Duodenal mucosa (tissue), 2 donors: ENCODE measurements at regions not wholly inside any gene's neighbourhood (a gene's known extent, or its start where the extent isn't known, plus 50 kb on each side); places are given as distances from the start of the nearest gene placed in this dataset.

Source experiments
- H3K27ac ChIP-seq: one replicate; pipeline ENCODE4 v1.7.0; 2013; ENCODE audit warnings: low read depth, low read length
- H3K27me3 ChIP-seq, 2 donors: one replicate each; pipeline ENCODE4 v1.7.0; 2013; ENCODE audit warnings: low read length in 2 of 2, control low read depth in 1 of 2; ENCODE audit not compliant: insufficient read depth in 2 of 2, control insufficient read depth in 1 of 2
- H3K36me3 ChIP-seq, 2 donors: one replicate each; pipeline ENCODE4 v1.7.0; 2013; ENCODE audit warnings: low read length in 2 of 2, control low read depth in 1 of 2; ENCODE audit not compliant: insufficient read depth in 2 of 2, control insufficient read depth in 1 of 2
- H3K4me1 ChIP-seq, 2 donors: one replicate each; pipeline ENCODE4 v1.7.0; 2013; ENCODE audit warnings: low read length in 2 of 2, control low read depth in 1 of 2; ENCODE audit not compliant: insufficient read depth in 2 of 2, control insufficient read depth in 1 of 2
- H3K4me3 ChIP-seq, 2 donors: one replicate each; pipeline ENCODE4 v1.7.0; 2013; ENCODE audit warnings: low read length in 2 of 2, low read depth in 1 of 2
- H3K9ac ChIP-seq, 2 donors: one replicate each; pipeline ENCODE4 v1.7.0; 2013; ENCODE audit warnings: low read length in 2 of 2, low read depth in 1 of 2
- H3K9me3 ChIP-seq, 2 donors: one replicate each; pipeline ENCODE4 v1.7.0; 2013; ENCODE audit warnings: low read length in 2 of 2, control low read depth in 1 of 2; ENCODE audit not compliant: control insufficient read depth in 1 of 2

DNA sequence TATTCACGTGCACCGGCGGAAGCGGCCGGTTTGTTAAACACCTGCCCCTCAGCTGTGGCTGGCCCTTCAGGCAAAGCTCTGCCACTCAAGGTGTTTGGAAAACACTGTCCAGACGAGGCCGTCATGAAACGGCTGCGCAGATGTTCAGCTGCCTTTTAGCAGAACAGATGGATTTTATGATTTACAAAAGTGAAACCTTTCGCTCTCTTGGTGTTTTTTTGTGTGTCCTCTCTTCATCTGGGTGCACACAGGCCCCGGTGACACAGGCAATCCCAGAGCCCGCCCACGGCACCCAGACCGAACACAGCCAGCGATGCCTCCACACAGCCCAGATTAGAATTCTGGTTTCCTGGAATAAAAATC is 397.0 kb downstream of the SMOC2 start:
- Histone ChIP-seq H3K27me3 (no peaks in the 10 kb centered on the region), H3K4me3 (no peak overlapping the region), H3K27ac (no peak overlapping the region), H3K36me3 (no peaks in the 10 kb centered on the region), H3K4me1 (peaks cover 0 to 5% of the 10 kb centered on the region in 2 donors), H3K9me3 (no peaks in the 10 kb centered on the region), H3K9ac (no peak overlapping the region)

GRCh38 chr6:168837254-168838036 is 396.5 kb downstream of the SMOC2 start:
- Histone ChIP-seq H3K9me3 (no peaks in the 10 kb centered on the region), H3K4me1 (peaks cover 0 to 5% of the 10 kb centered on the region in 2 donors), H3K36me3 (no peaks in the 10 kb centered on the region), H3K27ac (no peak overlapping the region), H3K4me3 (no peak overlapping the region), H3K9ac (no peak overlapping the region), H3K27me3 (no peaks in the 10 kb centered on the region)

GRCh38 chr6:168835991-168836390 is 395.0 kb downstream of the SMOC2 start:
- Histone ChIP-seq H3K27ac (no peak overlapping the region), H3K9me3 (no peaks in the 10 kb centered on the region), H3K36me3 (no peaks in the 10 kb centered on the region), H3K4me3 (no peak overlapping the region), H3K27me3 (no peaks in the 10 kb centered on the region), H3K9ac (no peak overlapping the region), H3K4me1 (peaks cover 0 to 5% of the 10 kb centered on the region in 2 donors)

- no peak overlapping the region for H3K9ac ChIP-seq
- H3K27me3 ChIP-seq = no peaks in the 10 kb centered on the region
- H3K4me1 ChIP-seq = peaks cover 0 to 5% of the 10 kb centered on the region in 2 donors
- H3K9me3 ChIP-seq = no peaks in the 10 kb centered on the region
- H3K4me3 ChIP-seq = no peak overlapping the region
- H3K27ac ChIP-seq = no peak overlapping the region
- no peaks in the 10 kb centered on the region for H3K36me3 ChIP-seq
Observed at GRCh38 chr6:168834801-168835200, 393.8 kb downstream of the SMOC2 start.

DNA sequence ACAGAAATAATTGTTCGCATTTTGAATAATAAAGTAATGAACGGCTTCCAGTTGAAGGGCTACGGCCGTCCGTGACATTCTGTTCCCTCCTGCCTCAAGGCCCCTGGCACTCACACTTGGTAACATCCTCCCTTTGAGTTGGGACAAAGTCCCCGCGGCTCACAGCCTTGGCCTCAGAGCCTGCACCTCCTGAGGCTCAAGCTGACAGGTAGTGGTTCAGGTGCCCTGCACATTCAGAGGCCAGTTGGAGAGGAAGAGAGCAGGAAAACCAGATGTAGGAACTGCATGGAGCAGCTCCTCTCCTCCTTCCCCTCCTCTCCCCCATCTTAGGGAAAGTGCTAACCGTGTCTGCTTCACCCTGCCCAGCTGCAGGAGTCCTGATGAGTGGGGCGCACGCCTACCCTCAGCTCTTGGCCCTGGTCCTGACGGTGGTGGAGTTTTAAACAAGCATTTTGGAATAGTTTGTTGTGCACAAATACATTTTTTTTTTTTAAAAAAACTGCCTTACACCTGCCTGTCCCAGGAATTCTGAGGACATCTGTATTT is 393.1 kb downstream of the SMOC2 start:
- no peak overlapping the region for H3K4me3 ChIP-seq
- no peaks in the 10 kb centered on the region for H3K36me3 ChIP-seq
- no peaks in the 10 kb centered on the region for H3K9me3 ChIP-seq
- no peak overlapping the region for H3K27ac ChIP-seq
- H3K27me3 ChIP-seq = no peaks in the 10 kb centered on the region
- H3K9ac ChIP-seq = no peak overlapping the region
- peaks cover 0 to 5% of the 10 kb centered on the region in 2 donors for H3K4me1 ChIP-seq

GRCh38 chr6:168828800-168829199 is 387.8 kb downstream of the SMOC2 start:
- Histone ChIP-seq H3K9ac (no peak overlapping the region), H3K27me3 (no peaks in the 10 kb centered on the region), H3K36me3 (no peaks in the 10 kb centered on the region), H3K9me3 (no peaks in the 10 kb centered on the region), H3K4me3 (no peak overlapping the region), H3K4me1 (no peaks in the 10 kb centered on the region), H3K27ac (no peak overlapping the region)

GRCh38 chr6:168828035-168828434 is 387.1 kb downstream of the SMOC2 start:
- Histone ChIP-seq H3K9ac (no peak overlapping the region), H3K27ac (no peak overlapping the region), H3K27me3 (no peaks in the 10 kb centered on the region), H3K36me3 (no peaks in the 10 kb centered on the region), H3K4me1 (no peaks in the 10 kb centered on the region), H3K9me3 (no peaks in the 10 kb centered on the region), H3K4me3 (no peak overlapping the region)

GRCh38 chr6:168827586-168827871 is 386.5 kb downstream of the SMOC2 start:
- Histone ChIP-seq H3K27ac (no peak overlapping the region), H3K4me3 (no peak overlapping the region), H3K36me3 (no peaks in the 10 kb centered on the region), H3K9me3 (no peaks in the 10 kb centered on the region), H3K9ac (no peak overlapping the region), H3K4me1 (no peaks in the 10 kb centered on the region), H3K27me3 (no peaks in the 10 kb centered on the region)

- Histone ChIP-seq H3K27me3 (no peaks in the 10 kb centered on the region), H3K4me1 (no peaks in the 10 kb centered on the region), H3K9me3 (no peaks in the 10 kb centered on the region), H3K4me3 (no peak overlapping the region), H3K9ac (no peak overlapping the region), H3K36me3 (no peaks in the 10 kb centered on the region), H3K27ac (no peak overlapping the region)
Observed at GRCh38 chr6:168826726-168827585, 386.0 kb downstream of the SMOC2 start.

DNA sequence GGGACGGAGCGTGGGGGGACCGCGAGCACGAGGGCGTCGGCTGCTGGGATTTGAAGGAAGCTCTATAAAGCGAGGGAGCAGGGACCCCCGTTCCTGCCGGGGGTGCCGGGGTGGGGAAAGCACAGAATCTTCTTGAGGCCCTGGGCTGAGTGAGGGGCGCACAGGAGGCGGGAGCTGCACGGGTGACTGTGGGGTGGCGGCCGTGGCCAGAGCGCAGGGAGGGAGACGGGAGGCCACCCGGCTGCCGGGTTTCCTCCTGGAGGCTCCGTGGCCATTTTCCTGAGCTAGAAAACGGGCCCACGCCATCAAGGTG is 385.1 kb downstream of the SMOC2 start:
- no peaks in the 10 kb centered on the region for H3K36me3 ChIP-seq
- no peak overlapping the region for H3K4me3 ChIP-seq
- H3K27ac ChIP-seq = no peak overlapping the region
- no peaks in the 10 kb centered on the region for H3K9me3 ChIP-seq
- no peaks in the 10 kb centered on the region for H3K4me1 ChIP-seq
- H3K27me3 ChIP-seq = no peaks in the 10 kb centered on the region
- H3K9ac ChIP-seq = no peak overlapping the region
